GM18498 (cell line): ENCODE measurements at regions not wholly inside any gene's neighbourhood (a gene's known extent, or its start where the extent isn't known, plus 50 kb on each side); places are given as distances from the start of the nearest gene placed in this dataset.
A peak's percentile ranks its signal among the peaks of the same experiment; 100 is the strongest.
"Not testable (repeated sequence)": the region's sequence is repeated elsewhere in the genome, so short reads cannot be mapped to it uniquely, and the experiment has no call there.

Source experiments
- ATAC-seq: cut with Tn5 transposase; IDR thresholded peaks from one replicate; pipeline ENCODE4 v1.9.1; 2021; ENCODE audit warnings: mild to moderate bottlenecking, moderate library complexity; ENCODE audit not compliant: unreplicated experiment

- ATAC-seq = no peak
These were observed 60.5 kb downstream of the DSEL start for GRCh38 chr18:67455890-67456501.

- no peak for ATAC-seq
These were observed 62.6 kb downstream of the DSEL start for GRCh38 chr18:67453901-67454300.

DNA sequence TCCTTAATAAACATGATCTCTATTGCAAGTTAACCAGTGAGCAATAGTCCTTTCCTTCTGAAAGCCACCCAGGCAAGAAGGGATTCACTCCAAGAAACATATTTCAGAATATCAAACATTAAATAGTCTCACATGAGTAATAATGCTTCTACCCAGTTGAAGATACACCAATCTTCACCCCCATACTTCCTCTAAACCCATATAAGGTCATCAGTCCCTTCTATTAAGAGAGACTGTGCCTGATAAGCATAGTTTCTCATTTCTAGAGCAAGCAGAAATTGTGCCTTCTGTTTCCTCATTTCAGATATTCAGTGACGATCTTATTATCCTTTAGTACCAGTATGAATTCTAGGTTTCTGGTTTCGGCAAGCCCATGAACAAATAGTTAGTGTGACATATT is 64.6 kb downstream of the DSEL start:
- no peak for ATAC-seq

DNA sequence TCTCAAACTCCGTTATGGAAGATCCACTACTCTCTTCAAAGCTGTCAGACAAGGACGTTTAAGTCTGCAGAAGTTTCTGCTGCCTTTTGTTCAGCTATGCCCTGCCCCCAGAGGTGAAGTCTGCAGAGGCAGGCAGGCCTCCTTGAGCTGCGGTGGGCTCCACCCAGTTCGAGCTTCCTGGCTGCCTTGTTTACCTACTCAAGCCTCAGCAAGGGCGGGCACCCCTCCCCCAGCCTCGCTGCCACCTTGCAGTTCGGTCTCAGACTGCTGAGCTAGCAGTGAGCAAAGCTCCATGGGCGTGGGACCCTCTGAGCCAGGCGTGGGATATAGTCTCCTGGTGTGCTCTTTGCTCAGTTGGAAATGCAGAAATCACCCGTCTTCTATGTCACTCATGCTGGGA is 65.4 kb downstream of the DSEL start:
- not testable (repeated sequence) for ATAC-seq

DNA sequence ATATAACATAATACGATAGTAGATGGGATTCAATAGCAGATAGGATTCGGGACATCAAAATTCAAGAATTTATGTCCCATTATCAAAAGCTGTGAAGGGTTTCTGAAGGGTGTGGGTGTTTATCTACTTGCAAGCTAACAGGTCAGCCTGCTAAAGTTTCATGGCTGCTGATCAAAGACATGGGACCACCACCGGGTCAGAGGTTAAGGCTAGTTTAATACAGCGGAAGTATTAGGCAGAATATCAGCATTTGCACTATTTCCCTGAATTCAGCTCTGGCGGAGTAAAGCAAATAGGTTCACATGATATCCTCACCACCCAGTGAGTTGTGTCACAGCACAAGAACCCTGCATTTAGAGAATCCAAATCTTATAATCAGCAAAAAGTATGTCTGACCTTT is 82.5 kb downstream of the DSEL start:
- ATAC-seq = no peak

DNA sequence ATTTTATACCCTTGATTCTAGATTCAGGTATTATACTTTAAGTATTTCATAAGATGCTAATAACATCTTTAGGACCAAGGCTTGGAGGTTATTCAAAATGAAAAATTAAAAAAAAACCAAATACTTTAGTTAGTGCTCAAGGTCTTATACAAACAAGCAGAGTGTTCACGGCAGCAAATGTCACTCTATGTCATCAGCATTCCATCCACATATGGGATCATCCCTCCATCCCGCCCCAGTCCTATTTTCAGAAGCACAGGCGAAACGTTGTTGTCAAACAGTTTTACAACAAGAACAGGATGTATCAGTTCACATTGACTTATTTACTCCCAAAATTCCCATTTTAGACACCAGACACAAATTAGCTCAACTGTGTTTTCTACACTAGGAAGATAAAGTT is 83.7 kb downstream of the DSEL start:
- ATAC-seq = no peak

- ATAC-seq = no peak
These were observed 87.7 kb downstream of the DSEL start for GRCh38 chr18:67428805-67429204.

DNA sequence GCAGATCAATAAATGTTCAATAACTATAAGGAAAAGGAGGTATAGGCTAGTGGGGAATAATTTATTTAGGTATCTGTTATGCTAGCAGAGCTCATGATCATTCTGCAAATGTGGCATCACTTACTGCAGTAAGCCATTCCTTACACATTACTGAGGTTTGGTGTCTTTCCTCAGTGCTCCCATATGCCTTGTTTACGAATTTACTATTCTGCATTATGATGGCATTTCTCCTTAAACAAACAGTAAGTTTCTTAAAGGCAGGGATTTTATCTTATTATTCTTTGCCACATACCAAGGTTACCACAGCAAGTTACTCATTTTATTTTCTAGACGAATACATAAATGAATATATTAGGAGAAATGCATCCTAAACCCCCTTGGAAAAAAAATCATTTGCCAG is 88.4 kb downstream of the DSEL start:
- no peak for ATAC-seq

DNA sequence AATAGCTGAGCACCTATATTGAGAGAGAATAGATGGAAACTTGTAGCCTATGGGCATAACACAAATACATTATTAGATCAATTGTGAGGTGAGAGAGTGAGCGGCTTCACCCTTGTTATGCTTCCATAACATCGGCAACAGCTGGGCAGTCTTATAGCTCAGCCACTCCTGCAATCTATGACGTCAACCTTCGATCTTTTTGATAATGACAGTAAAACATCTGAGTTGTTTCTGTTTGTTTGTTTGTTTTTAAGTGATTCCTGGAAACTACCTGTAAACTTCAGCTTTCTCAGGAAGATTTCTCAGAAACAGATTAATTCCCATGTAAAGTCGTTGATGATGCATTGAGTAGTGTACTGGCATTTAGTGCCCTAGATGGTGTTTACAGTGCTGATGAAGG is 90.0 kb downstream of the DSEL start:
- ATAC-seq = no peak

DNA sequence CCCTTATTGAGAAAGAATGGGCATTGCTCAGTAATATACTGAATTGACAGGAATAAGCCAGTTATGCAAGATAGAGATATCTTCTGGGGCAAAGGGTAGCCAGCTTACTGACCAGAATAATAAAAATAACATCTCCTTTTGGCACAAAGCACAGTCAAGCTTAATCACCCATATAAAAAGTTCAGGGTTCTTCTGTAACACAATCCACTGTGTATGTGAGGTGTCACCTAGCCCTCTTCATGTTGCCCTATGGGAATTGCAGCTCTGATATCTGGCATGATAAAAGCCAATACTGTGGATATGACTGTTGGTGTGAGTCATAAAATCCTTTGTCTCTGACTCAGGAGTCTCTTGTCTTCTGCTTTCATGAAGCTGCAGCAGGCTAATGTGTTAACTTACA is 90.8 kb downstream of the DSEL start:
- no peak for ATAC-seq

GRCh38 chr18:67421651-67422050 is 94.9 kb downstream of the DSEL start:
- ATAC-seq = no peak

DNA sequence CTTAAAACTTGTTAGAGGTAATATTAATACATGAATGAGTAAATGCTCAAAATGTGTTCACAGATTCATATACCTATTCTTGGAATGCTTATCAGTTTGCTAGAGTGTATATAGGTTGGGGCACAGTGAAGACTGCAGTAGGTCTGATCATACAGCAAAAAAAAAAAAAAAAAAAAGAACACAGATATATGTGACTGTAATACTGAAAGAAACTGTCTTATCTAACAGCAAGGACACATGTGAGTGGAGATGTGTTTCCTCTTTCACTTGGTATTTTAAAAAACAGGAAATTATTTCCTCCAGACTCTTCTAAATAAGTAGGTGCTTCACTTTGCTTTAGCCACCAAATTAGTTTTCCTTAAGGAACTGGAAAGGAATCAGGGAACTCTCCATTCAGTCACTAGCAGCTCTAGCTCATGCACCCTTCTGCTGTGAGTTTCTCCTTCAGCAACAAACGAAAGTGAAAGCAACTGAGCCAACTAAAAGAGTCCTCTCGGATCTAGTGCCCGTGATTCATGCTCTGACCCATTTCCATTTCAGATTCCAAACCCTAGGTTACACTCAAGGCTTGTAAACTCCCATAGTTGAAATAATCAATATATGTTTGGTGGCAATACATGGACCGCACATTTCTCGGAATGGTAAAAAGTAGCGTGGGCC is 98.5 kb downstream of the DSEL start:
- ATAC-seq = peak; percentile 96

- no peak for ATAC-seq
These were observed 105.4 kb downstream of the DSEL start for GRCh38 chr18:67411116-67411515.

DNA sequence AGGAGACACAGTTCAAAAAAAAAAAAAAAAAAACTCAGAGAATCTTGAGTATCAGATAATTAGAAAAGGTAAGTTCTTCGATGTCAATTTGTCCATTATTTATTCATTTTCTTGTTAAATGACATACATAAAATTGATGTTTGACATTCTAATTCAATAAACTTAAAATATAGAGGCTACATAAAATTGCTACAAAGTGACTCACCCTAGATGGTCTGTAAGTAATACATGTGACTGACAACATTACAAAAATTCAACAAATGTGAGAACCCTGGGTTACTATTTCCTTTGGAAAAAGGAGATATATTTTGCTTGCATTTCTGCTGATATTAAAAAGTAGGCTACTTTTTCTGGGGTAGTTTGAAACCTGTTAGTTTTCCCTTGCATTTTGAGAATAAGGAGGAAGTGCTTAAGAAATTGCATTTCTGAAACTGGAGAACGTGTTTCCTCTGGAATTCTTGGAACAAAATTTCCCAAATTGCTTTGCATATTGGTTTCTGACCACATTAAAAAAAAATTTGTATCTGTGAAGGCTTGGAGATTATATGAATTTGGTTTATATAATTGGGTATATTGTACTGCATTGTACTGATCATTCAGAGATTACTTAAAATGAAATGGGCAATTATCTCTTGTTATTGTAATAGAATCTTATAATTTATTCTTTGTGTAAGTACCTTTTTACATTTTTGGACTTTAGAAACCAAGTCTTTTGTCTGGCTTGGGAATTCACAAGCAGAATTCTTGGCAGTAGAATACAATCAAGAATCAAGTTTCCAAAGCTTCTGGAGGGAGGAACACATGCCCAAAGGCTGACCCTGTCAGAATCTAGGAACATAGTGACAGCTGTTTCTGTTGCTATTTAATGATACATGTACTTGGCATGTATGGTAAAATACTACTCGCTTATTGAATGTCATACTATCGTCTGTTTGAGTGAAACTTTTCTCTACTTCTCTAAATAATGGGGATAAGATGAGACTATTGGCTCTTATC is 106.1 kb downstream of the DSEL start:
- no peak for ATAC-seq

DNA sequence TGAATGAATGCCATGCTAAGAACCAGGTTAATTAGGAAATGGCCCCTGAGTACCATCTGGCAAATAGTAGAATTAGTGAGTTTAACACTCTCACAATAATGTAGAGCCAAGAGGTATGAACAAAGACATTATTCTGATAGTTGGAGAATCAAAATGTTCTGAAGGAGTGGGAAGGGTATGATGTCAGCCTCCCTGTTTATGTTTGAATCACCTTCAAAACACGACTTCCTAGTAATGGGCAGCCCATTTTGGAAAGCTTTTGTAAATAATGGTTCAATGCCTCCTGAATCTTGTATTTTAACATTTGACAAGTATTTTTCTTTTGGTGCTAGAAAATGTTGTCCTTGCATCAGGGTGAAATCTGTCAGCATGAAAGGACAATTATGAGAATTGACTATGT is 108.3 kb downstream of the DSEL start:
- ATAC-seq = no peak

GRCh38 chr18:67406714-67407113 is 109.8 kb downstream of the DSEL start:
- no peak for ATAC-seq

- ATAC-seq = no peak
These were observed 114.0 kb downstream of the DSEL start for GRCh38 chr18:67402543-67402942.

- ATAC-seq = no peak
These were observed 115.9 kb downstream of the DSEL start for GRCh38 chr18:67400502-67401117.

DNA sequence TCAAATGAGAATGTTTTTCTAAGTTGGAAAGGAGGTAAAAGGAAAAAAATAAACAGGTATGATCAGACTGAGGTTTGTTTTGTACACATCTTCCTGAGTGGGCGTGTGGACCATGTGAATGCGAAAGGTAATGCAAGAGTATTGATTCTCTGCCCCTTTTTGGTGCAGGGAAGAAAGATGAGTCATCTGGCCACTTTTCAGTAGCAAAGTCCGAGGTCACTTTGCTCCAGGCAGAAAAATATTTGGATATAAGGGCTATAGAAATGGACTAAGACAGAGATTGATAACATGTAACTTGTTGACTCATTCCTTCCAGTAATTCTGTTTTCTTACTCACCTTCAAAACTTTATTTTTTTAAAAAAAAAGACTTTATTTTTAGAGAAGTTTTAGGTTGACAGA is 130.5 kb downstream of the DSEL start:
- no peak for ATAC-seq

DNA sequence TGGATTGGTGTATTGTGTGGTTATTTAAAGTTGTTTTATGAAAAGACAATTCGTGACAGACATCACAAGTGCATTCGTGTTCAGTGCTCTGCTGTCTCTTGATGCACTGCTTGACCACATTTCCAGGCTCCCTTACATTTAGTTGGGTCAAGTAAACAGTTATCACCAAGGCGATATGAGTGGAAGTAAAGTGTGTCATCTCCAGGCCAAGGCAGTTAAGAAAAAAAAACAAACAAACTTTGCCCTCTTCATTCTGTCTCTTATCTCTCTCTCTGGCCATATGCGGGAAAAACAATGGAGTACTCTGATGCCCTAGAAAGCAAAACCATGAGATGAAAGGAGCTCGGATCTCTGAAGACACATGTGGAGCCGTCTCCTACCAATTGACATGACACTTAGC is 131.1 kb downstream of the DSEL start:
- no peak for ATAC-seq

DNA sequence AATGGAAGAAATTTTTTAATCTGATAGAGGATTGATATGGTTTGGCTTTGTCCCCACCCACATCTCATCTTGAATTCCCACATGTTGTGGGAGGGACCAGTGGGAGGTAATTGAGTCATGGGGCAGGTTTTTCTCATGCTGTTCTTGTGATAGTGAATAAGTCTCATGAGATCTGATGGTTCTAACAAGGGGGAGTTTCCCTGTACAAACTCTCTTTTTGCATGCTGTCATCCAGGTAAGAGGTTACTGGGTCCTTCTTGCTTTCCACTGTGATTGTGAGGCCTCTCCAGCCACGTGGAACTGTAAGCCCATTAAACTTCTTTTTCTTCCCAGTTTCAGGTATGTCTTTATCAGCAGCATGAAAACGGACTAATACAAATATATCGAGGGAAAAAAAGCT is 132.5 kb downstream of the DSEL start:
- ATAC-seq = not testable (repeated sequence)
